ENCODE measurements at regions not wholly inside any gene's neighbourhood (a gene's known extent, or its start where the extent isn't known, plus 50 kb on each side); places are given as distances from the start of the nearest gene placed in this dataset.

GRCh38 chr1:228958121-228958520 lies 222.8 kb downstream of the RHOU start:
- H3K4me1 ChIP-seq (ENCODE audit: low read depth, poor library complexity, severe bottlenecking) = no peaks in the 10 kb centered on the region

GRCh38 chr1:228958741-228959140 lies 223.5 kb downstream of the RHOU start:
- H3K27ac ChIP-seq = no peak overlapping the region
- no peak overlapping the region for H3K4me3 ChIP-seq (IDR thresholded peaks at IDR 0.05; ENCODE audit: insufficient read depth, low read depth, low read length)
- TF ChIP-seq CTCF (conservative IDR thresholded peaks at IDR 0.05; ENCODE audit: low read depth, low read length) = no peak
- no peak overlapping the region for H2AFZ ChIP-seq (ENCODE audit: low read depth)
- no peak overlapping the region for H3K9ac ChIP-seq
- no peaks in the 10 kb centered on the region for H3K27me3 ChIP-seq (ENCODE audit: insufficient read depth, low read depth)
- H3K36me3 ChIP-seq (ENCODE audit: insufficient read depth) = no peaks in the 10 kb centered on the region
- no peak overlapping the region for H3K4me2 ChIP-seq
- H3K4me1 ChIP-seq (ENCODE audit: low read depth, poor library complexity, severe bottlenecking) = no peaks in the 10 kb centered on the region
- no peaks in the 10 kb centered on the region for H3K79me2 ChIP-seq (ENCODE audit: insufficient read depth, low read depth)
- no peaks in the 10 kb centered on the region for H4K20me1 ChIP-seq (ENCODE audit: insufficient read depth)

More at GRCh38 chr1:228958121-228958520, 222.8 kb downstream of the RHOU start:
- Histone ChIP-seq H3K36me3 (ENCODE audit: insufficient read depth) (no peaks in the 10 kb centered on the region), H4K20me1 (ENCODE audit: insufficient read depth) (no peaks in the 10 kb centered on the region), H3K79me2 (ENCODE audit: insufficient read depth, low read depth) (no peaks in the 10 kb centered on the region), H3K4me2 (no peak overlapping the region), H3K27ac (no peak overlapping the region), H3K4me3 (IDR thresholded peaks at IDR 0.05; ENCODE audit: insufficient read depth, low read depth, low read length) (no peak overlapping the region), H3K9ac (no peak overlapping the region), H3K27me3 (ENCODE audit: insufficient read depth, low read depth) (no peaks in the 10 kb centered on the region), H2AFZ (ENCODE audit: low read depth) (no peak overlapping the region)
- no peak for TF ChIP-seq CTCF (conservative IDR thresholded peaks at IDR 0.05; ENCODE audit: low read depth, low read length)

- Histone ChIP-seq H3K4me3 (IDR thresholded peaks at IDR 0.05; ENCODE audit: insufficient read depth, low read depth, low read length) (no peak overlapping the region), H3K79me2 (ENCODE audit: insufficient read depth, low read depth) (no peaks in the 10 kb centered on the region), H3K27me3 (ENCODE audit: insufficient read depth, low read depth) (no peaks in the 10 kb centered on the region), H3K4me1 (ENCODE audit: low read depth, poor library complexity, severe bottlenecking) (no peaks in the 10 kb centered on the region), H2AFZ (ENCODE audit: low read depth) (no peak overlapping the region), H3K4me2 (no peak overlapping the region), H3K36me3 (ENCODE audit: insufficient read depth) (no peaks in the 10 kb centered on the region), H3K9ac (no peak overlapping the region), H3K27ac (no peak overlapping the region), H4K20me1 (ENCODE audit: insufficient read depth) (no peaks in the 10 kb centered on the region)
- no peak for TF ChIP-seq CTCF (conservative IDR thresholded peaks at IDR 0.05; ENCODE audit: low read depth, low read length)
Measured at GRCh38 chr1:228960705-228961104, 225.4 kb downstream of the RHOU start.

GRCh38 chr1:228961511-228961910 lies 226.2 kb downstream of the RHOU start:
- no peaks in the 10 kb centered on the region for H4K20me1 ChIP-seq (ENCODE audit: insufficient read depth)
- H3K27ac ChIP-seq = no peak overlapping the region
- no peaks in the 10 kb centered on the region for H3K79me2 ChIP-seq (ENCODE audit: insufficient read depth, low read depth)
- no peak overlapping the region for H2AFZ ChIP-seq (ENCODE audit: low read depth)
- H3K4me1 ChIP-seq (ENCODE audit: low read depth, poor library complexity, severe bottlenecking) = no peaks in the 10 kb centered on the region
- H3K27me3 ChIP-seq (ENCODE audit: insufficient read depth, low read depth) = no peaks in the 10 kb centered on the region
- no peak overlapping the region for H3K4me2 ChIP-seq
- H3K9ac ChIP-seq = no peak overlapping the region
- no peak for TF ChIP-seq CTCF (conservative IDR thresholded peaks at IDR 0.05; ENCODE audit: low read depth, low read length)
- no peaks in the 10 kb centered on the region for H3K36me3 ChIP-seq (ENCODE audit: insufficient read depth)
- no peak overlapping the region for H3K4me3 ChIP-seq (IDR thresholded peaks at IDR 0.05; ENCODE audit: insufficient read depth, low read depth, low read length)
